HG03571 (cell line): ENCODE measurements at regions not wholly inside any gene's neighbourhood (a gene's known extent, or its start where the extent isn't known, plus 50 kb on each side); places are given as distances from the start of the nearest gene placed in this dataset.
"Not testable (repeated sequence)": the region's sequence is repeated elsewhere in the genome, so short reads cannot be mapped to it uniquely, and the experiment has no call there.

ENCODE experiments used
- ATAC-seq: cut with Tn5 transposase; IDR thresholded peaks from one replicate; pipeline ENCODE4 v1.9.1; 2021; ENCODE audit not compliant: unreplicated experiment

DNA sequence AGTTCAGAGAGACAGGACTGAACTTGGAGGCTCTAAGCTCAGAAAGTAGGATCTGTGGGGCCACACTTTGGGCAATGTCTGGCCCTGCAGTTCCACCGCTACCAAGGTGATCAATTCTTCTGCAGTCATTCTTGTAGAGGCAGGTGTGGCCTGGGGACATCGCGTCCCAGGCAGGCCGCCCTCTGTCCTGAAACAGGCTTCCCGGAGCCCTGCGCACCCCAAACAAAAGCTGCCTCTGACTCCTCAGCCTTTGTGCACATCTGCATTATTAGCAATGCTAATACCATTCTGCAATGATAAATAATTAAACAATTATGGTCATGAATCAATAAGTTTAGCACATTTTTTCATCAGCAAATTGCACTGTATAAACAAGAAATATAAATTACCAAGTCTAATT lies 160.2 kb downstream of the URI1 start:
- ATAC-seq, result no peak

- no peak for ATAC-seq
Observed at GRCh38 chr19:30102666-30103065, 160.6 kb downstream of the URI1 start.

DNA sequence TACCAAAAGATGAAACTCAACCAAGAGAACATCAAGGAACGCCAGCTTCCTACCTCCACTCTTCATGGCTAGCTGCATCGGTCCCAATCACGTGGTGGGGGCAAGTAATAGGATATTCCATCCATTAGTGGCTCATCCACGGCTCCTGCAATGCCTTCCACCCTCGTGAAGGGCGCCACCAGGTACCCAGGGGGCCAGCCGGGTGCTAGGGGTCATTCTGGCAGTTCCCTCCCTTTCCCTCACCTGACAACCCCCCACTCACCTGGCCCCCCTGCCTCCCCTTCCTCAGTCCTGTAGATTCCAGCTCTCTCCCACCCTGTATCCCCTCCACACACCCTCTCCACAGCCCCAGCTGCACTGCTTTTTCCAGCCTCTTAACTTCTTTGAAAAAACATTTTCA lies 161.9 kb downstream of the URI1 start:
- ATAC-seq, result no peak

DNA sequence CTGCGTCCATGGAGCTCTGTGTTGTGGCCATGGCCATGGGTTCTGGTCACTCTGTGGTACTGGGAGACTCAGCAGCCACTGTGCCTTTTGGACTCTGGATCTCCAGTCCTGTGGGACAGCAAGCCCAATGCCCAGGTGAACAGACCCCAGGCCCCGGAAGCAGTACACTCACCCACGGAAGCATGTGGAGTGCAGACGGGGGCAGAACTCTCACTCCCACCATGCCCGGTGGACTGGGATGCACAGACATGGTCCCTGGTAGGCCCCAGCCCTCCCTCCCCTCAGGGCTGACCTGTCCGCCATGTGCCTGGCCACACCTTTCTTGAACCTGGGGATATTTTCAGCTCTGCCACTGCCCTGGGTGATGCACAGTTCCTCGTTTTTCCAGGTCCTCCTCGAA lies 163.3 kb downstream of the URI1 start:
- ATAC-seq, result no peak

DNA sequence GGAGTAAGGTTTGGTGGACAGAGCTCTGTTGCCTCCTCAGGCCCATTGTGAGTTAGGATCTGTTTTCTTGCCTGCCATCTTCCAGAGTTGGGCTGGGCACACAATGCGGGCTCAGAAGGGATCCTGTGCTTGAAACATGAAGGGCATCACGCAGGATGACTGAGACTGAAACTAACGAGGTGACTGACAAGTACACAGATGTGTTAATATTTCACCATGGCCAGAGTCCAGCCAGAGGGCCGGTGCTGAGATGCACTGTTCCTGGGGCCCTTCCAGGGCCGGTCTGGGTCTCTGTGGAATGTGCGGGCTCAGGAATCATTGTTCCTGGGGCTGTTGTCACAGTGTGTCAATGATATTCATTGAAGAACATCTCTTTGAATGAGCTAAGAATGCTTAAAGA lies 163.7 kb downstream of the URI1 start:
- no peak for ATAC-seq

- ATAC-seq, result no peak
Observed at GRCh38 chr19:30106417-30107095, 164.5 kb downstream of the URI1 start.

DNA sequence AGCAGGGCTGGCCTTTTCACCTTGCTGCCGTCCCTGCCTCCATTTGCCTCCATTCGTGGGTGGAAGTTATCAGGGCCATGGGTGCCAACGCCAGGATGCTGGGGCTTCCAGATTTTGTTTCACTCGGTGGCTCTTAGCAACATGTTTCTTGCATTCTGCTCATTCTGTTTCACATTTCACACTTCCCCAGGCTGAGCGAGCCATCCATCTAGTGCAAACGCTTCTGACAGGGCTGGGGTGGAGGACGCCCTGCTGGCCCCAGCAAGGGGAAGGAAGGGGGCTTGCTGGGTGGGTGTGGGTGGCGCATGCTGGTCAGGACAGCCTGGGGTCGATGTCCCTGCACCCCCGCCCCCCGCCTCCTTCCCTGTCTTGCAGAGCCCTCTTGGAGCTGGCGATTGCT lies 165.2 kb downstream of the URI1 start:
- no peak for ATAC-seq

GRCh38 chr19:30109565-30109964 lies 167.5 kb downstream of the URI1 start:
- no peak for ATAC-seq

GRCh38 chr19:30111021-30111855 lies 169.2 kb downstream of the URI1 start:
- ATAC-seq, result no peak

DNA sequence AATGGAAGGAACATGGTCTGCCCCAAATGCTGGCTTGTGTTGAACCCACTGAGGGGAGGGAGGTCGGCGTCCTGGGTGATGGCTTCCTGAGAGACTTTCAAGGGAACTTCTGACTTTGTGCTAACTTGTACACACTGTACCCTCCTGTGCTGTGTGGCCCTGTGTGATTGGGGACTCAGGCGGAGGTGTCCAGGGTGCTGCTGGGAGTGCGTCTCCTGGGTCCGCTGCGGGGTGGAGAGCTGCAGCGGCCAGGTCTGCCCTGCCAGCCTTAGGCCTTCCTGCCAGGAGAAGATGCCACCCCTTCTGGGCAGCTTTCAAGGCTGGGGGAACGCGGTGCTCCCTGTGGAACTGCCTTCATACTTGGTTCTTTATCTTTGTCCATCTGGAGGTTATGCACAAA lies 170.1 kb downstream of the URI1 start:
- no peak for ATAC-seq

- no peak for ATAC-seq
Observed at GRCh38 chr19:30112666-30113065, 170.6 kb downstream of the URI1 start.

GRCh38 chr19:30113186-30113585 lies 171.1 kb downstream of the URI1 start:
- ATAC-seq, result no peak

DNA sequence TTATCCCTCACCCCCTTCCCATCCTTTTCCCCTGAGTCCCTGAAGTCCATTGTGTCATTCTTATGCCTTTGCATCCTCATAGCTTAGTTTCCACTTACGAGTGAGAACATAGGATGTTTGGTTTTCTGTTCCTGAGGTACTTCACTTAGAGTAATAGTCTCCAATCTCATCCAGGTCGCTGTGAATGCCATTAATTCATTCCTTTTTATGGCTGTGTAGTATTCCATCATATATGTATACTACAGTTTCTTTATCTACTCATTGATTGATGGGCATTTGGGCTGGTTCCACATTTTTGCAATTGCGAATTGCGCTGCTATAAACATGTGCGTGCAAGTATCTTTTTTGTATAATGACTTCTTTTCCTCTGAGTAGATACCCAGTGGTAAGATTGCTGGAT lies 172.1 kb downstream of the URI1 start:
- ATAC-seq, result not testable (repeated sequence)

DNA sequence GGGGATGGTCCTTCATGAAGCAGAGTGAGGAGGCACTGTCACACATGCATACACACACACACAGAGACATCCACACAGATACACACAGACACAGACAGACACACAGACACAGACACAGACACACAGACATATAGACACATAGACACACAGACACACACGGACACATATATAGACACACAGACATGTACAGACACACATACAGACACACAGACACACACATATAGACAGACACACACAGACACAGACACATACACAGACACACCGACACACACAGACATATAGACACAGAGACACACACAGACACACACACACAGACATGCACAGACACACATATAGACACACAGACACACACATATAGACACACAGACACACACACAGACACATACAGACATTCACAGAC lies 173.9 kb downstream of the URI1 start:
- no peak for ATAC-seq

DNA sequence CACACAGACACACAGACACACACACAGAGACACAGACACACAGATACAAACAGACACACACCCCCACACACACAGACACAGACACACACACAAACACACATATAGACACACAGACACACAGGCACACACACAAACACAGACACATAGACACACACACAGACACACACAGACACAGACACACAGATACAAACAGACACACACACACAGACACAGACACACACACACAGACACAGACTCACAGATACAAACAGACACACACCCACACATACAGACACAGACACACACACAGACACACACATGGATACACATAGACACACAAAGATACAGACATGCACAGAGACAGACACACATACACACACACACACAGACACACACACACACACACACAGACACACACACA lies 174.5 kb downstream of the URI1 start:
- ATAC-seq, result no peak

GRCh38 chr19:30116984-30117555 lies 175.0 kb downstream of the URI1 start:
- ATAC-seq, result no peak

- no peak for ATAC-seq
Observed at GRCh38 chr19:30117636-30118145, 175.7 kb downstream of the URI1 start.

DNA sequence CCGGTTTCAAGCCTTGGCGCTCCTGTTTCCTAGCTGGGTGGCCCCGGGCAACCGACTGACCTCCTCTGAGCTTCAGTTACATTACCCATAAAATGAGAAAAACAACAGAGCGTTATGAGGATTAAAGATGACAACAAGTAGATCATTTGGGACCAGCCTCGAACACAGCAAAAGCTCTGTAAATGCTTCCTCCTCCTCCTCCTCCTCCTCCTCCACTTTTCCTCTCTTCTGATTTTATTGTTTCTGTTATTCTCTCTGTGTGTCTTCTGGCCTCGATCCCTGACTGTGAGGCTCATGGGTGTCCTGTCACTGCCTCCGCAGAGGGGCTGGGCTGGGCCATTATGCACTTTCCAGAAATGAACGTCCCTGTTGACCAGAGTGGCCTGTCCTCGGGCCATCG lies 176.2 kb downstream of the URI1 start:
- ATAC-seq, result no peak

DNA sequence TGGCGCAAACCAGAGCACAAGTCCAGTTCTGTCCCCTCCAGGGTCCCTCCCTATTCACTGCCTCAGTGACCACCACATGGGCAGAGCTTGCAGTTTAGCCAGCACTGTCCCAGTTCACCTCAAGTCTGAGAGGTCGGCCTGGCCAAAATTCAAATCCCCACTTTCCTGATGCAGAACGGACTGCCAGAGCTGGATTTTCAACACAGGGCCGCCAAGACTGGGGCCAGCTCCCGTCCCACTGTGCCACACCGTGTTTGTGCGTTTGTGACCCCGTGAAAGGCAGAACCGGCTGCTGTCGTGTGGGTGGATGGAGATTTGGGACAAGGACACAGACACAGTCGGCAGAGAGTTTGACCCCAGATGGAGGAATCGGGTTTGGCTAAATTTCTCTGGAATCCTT lies 176.7 kb downstream of the URI1 start:
- no peak for ATAC-seq

DNA sequence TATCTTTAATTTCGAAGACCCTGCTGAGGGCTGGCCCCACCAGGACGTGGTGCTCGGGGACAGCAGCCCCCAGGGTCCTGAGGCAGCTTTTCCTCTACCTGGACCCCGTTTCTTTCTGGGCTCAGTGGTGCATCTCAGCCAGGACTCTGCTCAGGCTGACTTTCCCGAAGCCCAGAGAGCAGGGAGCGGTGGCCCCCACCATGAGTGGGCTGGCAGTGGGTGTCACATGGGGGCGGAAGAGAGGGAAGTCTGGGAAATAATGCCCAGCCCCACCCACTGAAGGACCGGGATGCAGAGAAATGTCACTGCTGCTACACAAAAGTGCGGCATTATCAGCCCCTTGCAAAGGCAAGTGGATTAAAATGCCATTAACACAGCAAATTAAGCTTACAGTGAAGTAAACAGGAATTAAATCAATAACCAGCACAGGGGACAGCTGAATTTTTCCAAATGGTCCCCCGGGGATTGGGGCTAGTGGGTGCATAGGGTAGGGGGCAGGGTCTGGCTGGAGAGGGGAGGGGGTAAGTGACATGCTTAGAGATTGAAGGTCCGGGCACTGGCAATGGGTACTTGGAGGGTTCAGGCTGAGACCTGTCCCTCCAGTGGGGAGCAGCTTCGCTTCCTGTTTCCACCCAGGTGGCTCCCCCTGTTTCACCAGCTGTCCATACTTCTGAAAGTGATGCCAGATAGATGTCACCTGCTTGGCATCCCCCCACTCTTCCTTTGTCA lies 177.3 kb downstream of the URI1 start:
- ATAC-seq, result no peak

DNA sequence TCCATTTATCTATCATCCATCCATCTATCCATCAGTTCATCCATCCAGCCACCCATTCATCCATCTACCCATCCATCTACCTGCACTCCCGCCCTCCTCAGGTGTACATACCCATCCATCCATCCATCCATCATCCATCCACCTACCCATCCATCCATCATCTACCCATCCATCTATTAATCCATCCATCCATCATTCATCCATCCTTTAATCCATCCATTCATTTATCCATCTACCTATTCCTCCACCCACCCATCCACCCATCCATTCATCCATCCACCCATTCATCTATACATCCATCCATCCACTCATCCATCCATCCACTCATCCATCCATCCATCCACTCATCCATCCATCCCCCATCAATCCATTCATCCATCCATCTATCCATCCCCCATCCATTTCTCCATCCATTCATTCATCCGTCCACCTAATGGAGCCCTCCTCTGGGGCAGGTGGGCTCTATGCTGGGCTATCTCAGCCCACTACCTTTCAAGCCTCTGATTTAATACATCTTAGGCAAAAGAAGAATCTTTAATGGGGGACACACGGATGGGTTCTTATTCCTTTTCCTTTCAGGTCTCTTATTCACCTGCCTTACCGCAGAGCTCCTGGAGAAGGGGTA lies 178.9 kb downstream of the URI1 start:
- no peak for ATAC-seq
